ENCODE measurements at regions not wholly inside any gene's neighbourhood (a gene's known extent, or its start where the extent isn't known, plus 50 kb on each side); places are given as distances from the start of the nearest gene placed in this dataset.

DNA sequence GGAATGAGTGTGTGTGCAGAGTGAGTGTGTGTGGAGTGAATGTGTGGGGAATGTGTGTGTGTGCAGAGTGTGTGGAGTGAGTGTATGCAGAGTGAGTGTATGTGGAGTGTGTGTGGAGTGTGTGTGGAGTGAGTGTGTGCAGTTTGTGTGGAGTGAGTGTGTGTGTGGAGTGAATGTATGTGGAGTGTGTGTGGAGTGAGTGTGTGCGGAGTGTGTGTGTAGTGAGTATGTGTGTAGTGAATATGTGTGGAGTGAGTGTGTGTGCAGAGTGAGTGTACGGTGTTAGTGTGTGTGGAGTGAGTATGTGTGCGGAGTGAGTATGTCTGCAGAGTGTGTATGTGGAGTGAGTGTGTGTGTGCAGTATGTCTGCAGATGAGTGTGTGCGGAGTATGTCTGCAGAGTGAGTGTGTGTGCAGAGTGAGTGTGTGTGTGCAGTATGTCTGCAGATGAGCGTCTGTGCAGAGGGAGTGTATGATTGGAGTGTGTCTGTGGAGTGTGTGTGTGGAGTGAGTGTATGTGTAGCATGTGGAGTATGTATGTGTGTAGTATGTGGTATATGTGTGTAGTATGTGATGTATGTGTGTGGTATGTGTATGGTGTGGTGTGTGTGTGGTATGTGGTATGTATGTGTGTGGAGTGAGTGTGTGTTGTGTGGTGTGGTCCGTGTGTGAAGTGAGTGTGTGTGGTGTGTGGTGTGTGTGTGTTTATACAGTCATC is 59.7 kb upstream of the CLDN14 start:
- Histone ChIP-seq H3K79me2 (ENCODE audit: insufficient read depth, low read length) (no peaks in the 10 kb centered on the region), H3K79me1 (ENCODE audit: insufficient read depth, low read depth, low read length, poor library complexity, severe bottlenecking) (no peaks in the 10 kb centered on the region), H4K5ac (ENCODE audit: insufficient read length, low read depth, low read length) (peak overlapping the region; percentile 44), H4K91ac (ENCODE audit: insufficient read length, low read depth, low read length) (no peak overlapping the region), H3K9me3 (ENCODE audit: control insufficient read depth, low read depth, low read length) (no peaks in the 10 kb centered on the region), H3K4me1 (ENCODE audit: insufficient read depth, low read length) (peaks cover 2% of the 10 kb centered on the region; the same call in 1 of the 2 replicates), H2BK5ac (ENCODE audit: insufficient read length, low read length) (no peak overlapping the region), H3K27me3 (ENCODE audit: insufficient read depth, low read length) (no peaks in the 10 kb centered on the region), H3T11ph (ENCODE audit: low read length) (no peak overlapping the region), H2BK15ac (ENCODE audit: low read depth, low read length) (no peak overlapping the region), H2AK5ac (ENCODE audit: insufficient read length, low read length) (no peak overlapping the region), H2BK120ac (ENCODE audit: low read depth, low read length, poor library complexity, severe bottlenecking) (no peak overlapping the region), H3K4ac (ENCODE audit: low read depth, low read length) (no peak overlapping the region), H4K20me1 (ENCODE audit: control insufficient read depth, insufficient read depth, insufficient read length) (no peaks in the 10 kb centered on the region), H2BK12ac (ENCODE audit: insufficient read length, low read depth, low read length) (no peak overlapping the region), H3K56ac (ENCODE audit: insufficient read length, low read depth, low read length) (no peak overlapping the region), H3K4me2 (ENCODE audit: insufficient read depth, insufficient read length, low read length) (no peak overlapping the region), H3K23ac (ENCODE audit: insufficient read length, low read depth, low read length) (no peak overlapping the region), H2BK20ac (ENCODE audit: low read depth, low read length, poor library complexity, severe bottlenecking) (no peak overlapping the region), H2AFZ (ENCODE audit: low read length) (no peak overlapping the region), H3K9ac (ENCODE audit: extremely low read depth, insufficient read length, low read length) (no peak overlapping the region), H3K27ac (ENCODE audit: insufficient read length, low read depth, low read length) (no peak overlapping the region), H3K18ac (ENCODE audit: insufficient read length, low read depth, low read length) (peak overlapping the region; percentile 19), H3K14ac (ENCODE audit: insufficient read depth, low read length) (no peak overlapping the region), H4K8ac (replicated peaks; ENCODE audit: insufficient read length, low read depth, low read length) (peak overlapping the region; percentile 58), H3K23me2 (ENCODE audit: insufficient read length, low read depth, low read length, poor library complexity, severe bottlenecking) (no peaks in the 10 kb centered on the region)
- Mint-ChIP-seq H3K4me3 (no peak overlapping the region), H3K4me1 (peaks cover 20 to 29% of the 10 kb centered on the region in 2 experiments), H3K27ac (no peak overlapping the region), H3K9me3 (no peaks in the 10 kb centered on the region), H3K36me3 (ENCODE audit: insufficient read depth in 1 of 3, low read depth in 3 of 3) (no peaks in the 10 kb centered on the region), H3K27me3 (ENCODE audit: low read depth) (no peaks in the 10 kb centered on the region; the same call in none of the 2 replicates)
- TF ChIP-seq, protein P1, sequence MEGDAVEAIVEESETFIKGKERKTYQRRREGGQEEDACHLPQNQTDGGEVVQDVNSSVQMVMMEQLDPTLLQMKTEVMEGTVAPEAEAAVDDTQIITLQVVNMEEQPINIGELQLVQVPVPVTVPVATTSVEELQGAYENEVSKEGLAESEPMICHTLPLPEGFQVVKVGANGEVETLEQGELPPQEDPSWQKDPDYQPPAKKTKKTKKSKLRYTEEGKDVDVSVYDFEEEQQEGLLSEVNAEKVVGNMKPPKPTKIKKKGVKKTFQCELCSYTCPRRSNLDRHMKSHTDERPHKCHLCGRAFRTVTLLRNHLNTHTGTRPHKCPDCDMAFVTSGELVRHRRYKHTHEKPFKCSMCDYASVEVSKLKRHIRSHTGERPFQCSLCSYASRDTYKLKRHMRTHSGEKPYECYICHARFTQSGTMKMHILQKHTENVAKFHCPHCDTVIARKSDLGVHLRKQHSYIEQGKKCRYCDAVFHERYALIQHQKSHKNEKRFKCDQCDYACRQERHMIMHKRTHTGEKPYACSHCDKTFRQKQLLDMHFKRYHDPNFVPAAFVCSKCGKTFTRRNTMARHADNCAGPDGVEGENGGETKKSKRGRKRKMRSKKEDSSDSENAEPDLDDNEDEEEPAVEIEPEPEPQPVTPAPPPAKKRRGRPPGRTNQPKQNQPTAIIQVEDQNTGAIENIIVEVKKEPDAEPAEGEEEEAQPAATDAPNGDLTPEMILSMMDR (conservative IDR thresholded peaks at IDR 0.05): no peak
- whole genome bisulfite sequencing (ENCODE audit: extremely low coverage, insufficient read length, low lambda C conversion rate): 95% methylated on average over 3 of the region's 6 CpGs
- DNase-seq: no peak
